Anterior cingulate cortex (tissue), 58 donors: ENCODE measurements at regions not wholly inside any gene's neighbourhood (a gene's known extent, or its start where the extent isn't known, plus 50 kb on each side); places are given as distances from the start of the nearest gene placed in this dataset.
"Not testable (repeated sequence)": the region's sequence is repeated elsewhere in the genome, so short reads cannot be mapped to it uniquely, and the experiment has no call there.

Source experiments
- DNase-seq, 58 donors: peaks; one replicate each; lab custom pipeline; 2025; lab: John Stamatoyannopoulos, UW

DNA sequence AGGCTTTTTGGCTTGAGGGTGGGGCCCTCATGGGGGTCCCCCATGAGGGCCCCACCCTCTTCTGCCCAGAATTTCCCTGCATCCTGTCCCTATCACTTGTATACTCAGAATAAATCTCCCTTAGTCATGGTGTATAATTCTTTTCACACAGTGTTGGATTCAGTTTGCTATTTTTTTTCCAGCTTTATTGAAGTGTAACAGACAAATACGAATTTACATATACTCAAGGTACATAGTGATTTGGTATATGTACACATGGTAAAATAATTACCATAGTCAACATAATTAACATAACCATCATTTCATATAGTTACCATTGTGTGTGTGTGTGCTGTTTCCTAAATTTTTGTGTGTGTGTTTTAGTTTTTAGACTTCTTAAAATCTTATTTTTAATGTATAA is 289.4 kb downstream of the CNTNAP3B start:
- DNase-seq = not testable (repeated sequence)

DNA sequence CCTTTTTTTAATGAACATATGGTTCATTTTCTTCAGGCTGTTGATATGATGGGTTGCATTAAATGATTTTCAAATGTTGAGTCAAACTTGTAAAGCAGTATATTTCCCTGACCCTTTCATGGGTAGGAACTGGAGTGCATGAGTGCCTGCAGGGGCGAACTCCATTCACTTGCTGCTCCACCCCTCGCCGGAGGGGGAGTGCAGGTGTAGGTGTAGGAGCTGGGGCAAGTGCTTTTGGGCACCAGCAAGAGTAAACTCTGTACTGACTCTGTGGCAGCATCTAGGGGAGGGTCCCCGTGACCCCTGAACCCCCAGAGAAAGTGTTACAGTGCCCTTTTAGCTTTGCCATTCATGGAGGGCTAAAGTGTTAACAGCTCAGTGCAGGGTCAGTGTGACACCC is 290.3 kb downstream of the CNTNAP3B start:
- DNase-seq = not testable (repeated sequence)

DNA sequence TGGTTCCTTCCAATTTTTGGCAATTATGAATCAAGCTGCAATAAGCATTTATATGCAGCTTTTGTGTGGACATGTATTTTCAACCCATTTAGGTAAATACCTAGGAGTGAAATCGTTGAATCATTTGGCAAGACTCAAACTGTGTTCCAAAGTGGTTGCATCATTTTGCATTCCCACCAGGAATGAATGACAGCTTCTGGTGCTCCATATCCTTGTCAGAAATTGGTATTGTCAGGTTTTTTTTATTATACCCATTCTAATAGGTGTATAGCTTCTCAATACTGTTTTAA is 290.7 kb downstream of the CNTNAP3B start:
- DNase-seq = not testable (repeated sequence)

DNA sequence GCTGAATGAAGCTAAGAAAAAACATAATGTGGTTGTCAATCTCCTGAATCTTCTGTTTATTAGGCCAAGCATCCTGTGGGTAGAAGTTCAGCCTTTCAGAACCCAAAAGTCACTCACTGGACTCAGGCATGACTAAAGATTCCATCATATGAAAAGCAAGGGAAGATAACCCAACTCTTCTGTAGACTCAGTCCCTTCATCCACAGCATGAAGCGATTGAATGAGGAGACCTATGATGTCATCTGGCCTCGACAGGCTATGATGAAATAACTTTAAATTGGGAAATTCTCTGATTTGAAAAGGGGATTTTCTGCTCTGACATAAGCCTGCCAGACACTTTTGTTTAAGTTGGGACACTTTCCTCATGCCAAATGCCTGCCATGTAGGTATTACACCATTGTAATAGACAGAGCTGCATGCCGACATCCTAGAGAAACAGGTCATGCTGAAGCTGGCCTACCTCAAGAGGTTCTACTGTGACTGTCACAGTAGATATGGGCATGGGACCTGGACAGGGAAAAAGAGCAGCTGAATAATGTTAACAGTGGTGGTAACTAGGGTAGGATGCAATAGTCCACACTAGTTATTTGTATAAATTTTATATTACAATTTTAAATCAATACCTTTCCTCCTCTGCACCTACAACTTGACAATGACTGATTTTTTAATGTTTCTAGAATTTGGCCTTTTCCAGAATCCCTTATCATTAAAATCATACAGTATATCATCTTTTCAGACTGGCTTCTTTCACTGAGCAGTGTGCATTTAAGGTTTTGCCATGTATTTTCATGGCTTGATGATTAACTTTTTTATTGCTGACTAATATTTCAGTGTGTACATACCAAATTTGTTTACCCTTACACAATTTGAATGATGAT is 291.3 kb downstream of the CNTNAP3B start:
- DNase-seq = not testable (repeated sequence)

DNA sequence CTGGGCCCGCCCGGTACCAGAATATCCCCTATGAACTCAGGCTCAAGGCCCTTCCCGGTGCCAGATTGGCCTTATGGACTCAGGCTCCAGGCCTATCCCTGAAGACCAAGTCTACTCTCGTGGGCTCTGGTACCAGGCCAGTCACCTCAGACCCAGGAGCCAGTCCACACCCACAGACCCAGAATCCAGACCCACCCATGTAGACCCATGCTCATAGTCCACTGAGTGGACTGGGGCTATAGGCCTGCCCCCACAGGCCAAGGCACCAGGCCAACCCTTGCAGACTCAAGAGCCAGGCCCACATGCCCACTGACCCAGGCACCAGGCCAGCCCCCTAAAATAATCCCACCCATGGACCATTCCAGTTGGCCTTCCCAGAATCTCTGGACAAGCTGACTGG is 296.1 kb downstream of the CNTNAP3B start:
- DNase-seq = not testable (repeated sequence)

DNA sequence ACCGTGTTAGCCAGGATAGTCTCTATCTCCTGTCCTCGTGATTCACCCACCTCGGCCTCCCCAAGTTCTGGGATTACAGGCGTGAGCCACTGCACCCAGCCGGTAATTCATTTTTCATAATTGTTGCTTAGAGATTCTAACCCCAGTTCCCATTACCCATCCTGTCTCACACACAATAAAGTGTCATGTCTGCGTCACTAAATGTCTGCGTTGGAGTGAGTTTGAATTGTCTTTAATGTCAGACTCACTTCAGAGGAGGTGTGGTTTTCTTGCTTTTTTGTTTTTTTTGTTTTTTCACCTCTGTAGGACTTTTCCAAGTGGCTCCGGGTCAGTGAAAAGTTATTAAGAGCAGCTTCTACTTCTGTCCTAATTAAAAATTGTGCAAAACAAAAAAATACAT is 304.5 kb downstream of the CNTNAP3B start:
- DNase-seq = not testable (repeated sequence)

DNA sequence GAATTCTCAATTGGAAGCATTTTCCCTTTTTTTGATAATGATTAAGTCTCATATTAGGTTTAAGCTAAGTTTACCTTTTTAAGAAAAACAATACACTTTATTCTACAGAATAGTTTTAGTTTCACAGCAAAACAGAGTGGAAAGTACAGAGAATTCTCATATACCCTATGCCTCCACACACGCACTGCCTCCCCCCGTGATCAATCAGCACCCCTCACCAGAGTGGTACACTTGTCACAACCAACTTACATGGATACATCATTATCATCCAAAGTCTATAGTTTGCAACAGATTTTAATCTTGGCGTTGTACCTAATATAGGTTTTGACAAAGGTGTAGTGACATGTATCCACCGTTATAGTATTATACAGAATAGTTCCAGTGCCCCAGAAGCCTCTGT is 326.5 kb downstream of the CNTNAP3B start:
- DNase-seq = not testable (repeated sequence)

DNA sequence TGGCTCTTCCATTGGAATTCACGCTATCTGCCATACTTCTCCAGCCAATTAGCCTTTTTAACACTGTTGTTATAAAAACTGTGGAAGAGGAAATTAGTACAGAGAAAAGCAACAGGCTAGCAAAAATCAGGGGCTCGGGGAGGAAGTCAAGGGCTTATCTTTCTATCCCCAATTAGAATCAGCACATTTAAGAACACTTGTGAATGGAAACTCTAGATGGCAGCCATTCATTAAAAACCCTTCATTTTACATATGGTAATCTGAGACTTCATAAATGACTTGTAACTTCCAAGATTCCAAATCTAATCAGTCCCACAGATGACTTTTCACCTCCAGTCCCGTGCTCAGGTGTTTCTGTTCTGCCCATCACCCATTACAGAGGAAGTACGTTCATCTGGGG is 330.5 kb downstream of the CNTNAP3B start:
- not testable (repeated sequence) for DNase-seq

DNA sequence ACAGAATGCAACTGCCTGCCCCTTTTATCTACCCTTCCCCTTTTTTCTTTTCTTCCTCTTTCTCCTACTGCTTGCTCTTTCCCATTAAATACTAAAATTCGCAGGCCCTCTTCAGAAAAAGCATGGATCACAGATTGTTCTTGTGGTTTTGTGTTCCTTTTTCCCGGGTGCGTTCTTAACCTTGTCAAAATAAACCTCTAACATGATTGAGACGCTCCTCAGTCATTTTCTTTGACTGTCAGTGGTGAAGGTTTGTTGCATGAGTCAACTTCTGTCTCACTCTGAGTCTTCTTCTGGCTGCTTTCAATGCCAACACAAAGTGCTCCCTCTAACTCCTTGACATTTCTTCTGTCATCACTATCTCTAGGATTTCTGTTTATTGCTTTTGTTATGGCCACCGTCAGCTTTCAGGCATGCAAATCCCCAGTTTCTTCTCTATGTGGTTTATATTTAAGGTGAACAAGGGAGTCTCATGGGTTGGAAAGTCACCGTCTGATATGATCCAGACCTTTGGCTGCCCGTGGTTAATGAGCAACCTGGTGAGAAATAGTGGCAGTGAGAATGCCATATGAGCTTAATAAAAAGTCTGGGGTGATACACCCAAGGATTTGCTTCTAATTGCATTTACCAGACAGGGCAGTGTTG is 338.4 kb downstream of the CNTNAP3B start:
- DNase-seq = not testable (repeated sequence)

DNA sequence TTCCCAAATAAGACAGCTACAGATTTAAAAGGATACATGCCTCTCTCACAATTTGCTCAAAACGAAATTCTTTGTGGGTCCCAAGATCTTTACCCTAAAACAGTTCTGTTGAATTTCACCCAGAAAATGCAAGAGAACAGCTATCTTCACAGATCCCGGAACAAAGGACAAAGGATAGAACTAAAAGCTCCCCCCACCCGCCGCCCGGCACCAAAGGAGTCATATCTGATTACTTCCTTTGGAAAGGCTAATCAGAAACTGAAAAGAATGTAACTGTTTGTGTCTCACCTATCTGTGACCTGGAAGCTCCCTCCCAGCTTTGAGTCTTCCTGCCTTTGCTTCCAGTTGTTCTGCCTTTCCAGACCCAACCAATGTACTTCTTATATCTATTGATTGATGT is 339.2 kb downstream of the CNTNAP3B start:
- not testable (repeated sequence) for DNase-seq

DNA sequence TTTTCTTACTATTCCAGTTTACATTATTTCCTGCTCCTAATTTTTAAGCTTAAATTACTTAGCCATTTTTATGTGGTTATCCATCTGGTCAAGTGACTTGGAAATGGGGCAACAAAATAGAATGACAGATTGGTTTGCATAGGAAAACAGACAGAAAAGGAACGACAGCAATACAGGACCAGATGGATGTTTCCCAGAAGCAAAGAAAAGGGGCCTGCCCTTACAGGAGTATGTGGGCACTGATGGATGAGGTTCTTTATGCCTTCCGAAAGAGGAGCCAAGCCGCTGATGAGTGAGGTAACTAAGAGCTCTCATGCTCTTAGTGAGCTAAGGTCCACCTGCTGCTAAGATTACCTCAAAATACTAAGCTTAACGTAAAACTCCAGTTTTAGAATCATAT is 339.8 kb downstream of the CNTNAP3B start:
- not testable (repeated sequence) for DNase-seq

DNA sequence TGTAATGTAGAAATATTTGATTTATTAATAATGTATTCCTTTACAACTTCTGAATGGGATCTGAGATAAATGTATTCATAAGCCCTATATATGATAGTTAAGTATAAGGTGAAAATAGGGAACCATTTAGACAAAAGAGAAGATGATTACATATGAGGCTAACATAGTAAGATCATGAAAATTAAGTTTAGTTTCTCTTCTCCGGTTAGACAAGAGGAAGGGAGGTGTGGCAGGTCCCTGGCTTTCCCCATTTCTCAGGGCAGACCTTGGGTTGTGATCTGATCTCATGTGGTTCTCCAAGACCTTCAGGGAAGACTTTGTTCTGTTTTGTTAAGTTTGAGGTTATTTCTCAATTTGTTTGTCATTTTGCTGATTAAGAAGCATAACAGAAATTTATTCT is 341.3 kb downstream of the CNTNAP3B start:
- DNase-seq = not testable (repeated sequence)

DNA sequence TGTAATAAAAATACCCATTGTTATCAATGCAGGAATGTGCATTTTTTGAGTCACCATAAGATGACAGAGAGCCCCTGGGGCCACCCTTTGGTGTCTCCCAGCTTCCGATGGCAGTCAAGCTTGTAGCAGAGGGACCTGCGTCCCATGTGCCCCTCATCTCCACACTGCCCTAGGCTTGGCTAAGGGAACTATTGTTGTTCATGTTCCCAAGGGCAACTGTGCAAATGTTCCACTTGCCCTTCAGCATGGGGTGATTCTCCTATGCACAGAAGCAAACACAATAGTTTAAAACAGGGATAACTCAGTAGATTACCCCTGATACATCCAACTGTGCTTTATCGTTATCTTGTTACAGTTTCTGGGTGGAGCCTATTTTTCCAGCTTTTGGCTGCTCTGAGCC is 342.0 kb downstream of the CNTNAP3B start:
- DNase-seq = not testable (repeated sequence)

DNA sequence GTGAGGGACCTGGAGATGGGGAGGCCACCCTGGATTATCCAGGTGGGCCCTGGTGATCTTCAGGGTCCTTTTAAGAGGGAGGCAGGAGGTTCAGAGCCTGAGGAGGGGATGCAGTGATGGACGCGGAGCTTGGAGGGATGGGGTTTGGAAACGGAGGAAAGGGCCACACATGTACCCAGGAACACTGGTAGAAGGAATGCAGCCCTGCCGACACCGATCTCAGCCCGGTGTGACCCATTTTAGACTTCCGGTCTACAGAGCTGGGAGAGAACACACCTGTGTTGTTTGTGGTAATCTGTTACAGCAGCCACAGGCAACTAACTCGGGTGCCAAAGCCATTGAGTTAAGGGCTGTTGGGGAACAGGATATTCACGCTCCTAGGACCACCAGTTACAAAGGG is 345.2 kb downstream of the CNTNAP3B start:
- not testable (repeated sequence) for DNase-seq

DNA sequence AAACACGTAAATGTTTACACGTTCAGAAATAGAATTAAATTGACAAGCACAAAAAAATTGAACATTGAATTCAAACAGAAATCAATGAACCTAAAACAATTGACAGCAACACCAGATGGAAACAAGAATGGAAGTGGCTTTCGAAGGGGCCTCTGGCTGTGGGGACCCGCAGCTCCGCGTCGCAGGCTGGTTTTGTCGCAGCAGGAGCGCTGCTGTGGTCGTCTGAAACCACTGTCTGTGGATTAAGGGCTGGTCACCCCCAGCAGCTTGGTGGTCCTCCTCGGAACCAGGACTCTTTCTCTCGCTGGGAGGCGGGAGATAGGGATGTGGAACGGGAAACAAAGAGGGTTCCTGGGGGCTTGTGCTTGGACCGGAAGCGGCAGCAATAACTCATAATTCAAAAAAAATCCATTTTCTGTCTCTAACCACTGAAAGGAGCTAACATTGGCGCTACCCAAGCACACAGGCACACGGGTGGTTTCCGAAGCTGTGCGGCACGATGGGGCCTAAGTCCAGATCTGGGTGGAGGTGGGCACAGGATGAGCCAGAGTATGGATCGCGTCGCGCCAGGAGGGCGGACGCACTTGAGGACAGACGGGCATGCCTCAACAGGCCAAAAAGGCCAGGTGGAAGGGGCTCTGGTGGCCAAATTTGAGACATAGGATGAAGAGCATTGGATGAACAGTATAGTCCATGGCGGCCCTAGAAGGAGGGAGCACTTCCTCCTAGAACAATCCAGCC is 346.0 kb downstream of the CNTNAP3B start:
- not testable (repeated sequence) for DNase-seq

DNA sequence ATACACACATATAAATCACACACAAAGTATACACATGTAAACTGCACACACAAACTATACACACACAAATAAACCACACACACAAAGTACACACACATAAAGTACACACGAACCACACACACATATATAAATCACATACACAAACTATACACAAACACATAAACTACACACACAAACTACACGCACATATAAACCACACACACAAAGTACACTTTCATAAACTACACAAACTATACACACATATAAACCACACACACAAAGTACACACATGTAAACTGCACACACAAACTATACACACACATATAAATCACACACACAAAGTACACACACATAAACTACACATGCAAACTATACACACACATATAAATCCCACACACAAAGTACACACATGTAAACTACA is 347.3 kb downstream of the CNTNAP3B start:
- DNase-seq = not testable (repeated sequence)

DNA sequence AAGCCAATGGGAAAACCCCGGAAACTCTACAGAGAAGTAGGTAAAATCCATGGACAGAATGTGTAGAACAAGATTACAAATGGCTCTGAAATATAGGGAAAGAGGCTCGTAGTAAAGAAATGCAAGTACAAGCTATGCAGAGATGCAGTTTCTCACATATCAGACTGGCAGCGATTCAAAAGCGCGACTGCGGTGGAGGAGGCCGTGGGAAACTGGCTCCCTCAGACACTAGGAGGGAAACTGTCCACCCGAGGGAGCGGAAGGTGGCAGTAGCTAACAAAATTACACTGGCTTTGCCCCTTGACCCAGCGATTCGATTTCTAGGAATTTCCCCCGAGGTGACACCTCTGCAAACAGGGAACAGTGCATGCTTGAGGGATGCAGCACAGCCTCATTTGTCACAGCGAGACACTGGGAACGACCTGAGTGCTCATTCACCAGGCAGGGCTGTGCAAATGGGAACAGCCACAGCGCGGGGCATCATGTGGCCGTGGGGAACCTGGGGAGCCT is 349.3 kb downstream of the CNTNAP3B start:
- not testable (repeated sequence) for DNase-seq

DNA sequence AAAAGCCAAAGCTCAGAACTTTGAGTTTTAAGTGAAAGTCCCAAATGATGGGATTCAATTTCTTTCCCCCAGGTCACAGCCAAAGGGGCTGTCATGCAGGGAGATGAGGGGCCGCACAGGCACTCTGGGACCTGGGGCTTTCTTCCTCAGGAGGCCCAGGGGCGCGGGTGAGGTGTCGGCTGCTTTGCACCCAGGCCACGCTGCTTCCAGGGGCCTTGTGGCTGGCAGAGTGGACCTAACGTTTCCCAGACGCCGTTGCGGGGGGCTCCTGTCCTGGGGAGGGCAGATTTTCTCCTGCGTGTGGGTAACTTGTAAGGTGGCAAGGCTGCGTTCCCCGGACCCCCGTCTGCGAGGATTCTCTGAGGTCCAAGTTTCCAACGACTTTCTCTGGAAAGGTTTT is 350.0 kb downstream of the CNTNAP3B start:
- DNase-seq = not testable (repeated sequence)

DNA sequence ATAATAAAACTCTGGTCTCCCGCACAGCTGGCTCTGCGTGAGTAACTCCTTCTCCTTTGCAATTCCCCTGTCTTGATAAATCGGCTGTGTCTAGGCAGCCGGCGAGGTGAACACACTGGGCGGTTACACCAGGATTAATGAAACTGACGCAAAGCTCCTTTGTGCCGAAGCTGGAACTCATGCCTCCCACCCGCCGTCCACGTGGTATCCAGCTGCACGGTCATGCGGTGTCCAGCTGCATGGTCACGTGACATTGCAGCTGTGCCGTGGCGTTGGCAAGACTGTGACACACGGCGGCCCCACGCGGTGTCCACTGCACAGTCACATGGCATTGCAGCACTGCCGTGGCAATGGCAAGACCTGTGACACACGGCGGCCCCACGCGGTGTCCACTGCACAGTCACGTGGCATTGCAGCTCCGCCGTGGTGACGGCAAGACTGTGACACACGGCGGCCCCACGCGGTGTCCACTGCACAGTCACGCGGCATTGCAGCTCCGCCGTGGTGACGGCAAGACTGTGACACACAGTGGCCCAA is 350.6 kb downstream of the CNTNAP3B start:
- not testable (repeated sequence) for DNase-seq

DNA sequence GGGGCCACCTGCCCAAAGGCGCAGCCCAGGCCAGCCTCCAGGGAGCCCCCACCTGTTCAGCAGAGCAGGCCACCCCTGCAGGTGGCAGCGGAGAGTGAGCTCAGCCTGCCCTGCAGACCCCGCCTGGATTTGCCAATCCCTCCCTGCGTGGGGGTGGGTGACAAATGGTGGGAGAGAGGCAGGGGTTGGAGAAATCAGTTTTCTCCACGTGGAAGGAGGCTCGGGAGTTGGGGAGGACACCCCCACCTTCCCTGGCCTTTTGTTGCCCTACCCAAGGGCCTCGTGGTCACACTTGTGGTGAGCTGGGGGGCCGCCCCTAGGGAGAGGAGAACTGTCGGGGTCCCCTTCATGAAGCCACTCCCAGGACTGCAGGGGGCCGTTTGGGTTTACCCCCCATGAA is 351.7 kb downstream of the CNTNAP3B start:
- not testable (repeated sequence) for DNase-seq

DNA sequence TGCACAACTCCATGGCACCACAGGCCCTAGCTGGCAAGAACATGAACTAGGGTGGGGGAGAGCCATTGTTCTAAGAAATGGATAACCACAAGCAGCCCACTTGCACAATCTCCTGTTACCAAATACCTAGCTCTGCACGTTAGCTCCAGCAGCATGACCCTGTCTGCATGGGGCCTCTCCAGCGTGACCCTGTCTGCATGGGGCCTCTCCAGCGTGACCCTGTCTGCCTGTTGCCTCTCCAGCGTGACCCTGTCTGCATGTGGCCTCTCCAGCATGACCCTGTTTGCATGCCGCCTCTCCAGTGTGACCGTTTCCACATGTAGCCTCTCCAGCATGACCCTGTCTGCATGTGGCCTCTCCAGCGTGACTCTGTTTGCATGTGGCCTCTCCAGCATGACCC is 356.7 kb downstream of the CNTNAP3B start:
- DNase-seq = not testable (repeated sequence)
